ENCODE measurements at regions not wholly inside any gene's neighbourhood (a gene's known extent, or its start where the extent isn't known, plus 50 kb on each side); places are given as distances from the start of the nearest gene placed in this dataset.
A peak's percentile ranks its signal among the peaks of the same experiment; 100 is the strongest.

DNA sequence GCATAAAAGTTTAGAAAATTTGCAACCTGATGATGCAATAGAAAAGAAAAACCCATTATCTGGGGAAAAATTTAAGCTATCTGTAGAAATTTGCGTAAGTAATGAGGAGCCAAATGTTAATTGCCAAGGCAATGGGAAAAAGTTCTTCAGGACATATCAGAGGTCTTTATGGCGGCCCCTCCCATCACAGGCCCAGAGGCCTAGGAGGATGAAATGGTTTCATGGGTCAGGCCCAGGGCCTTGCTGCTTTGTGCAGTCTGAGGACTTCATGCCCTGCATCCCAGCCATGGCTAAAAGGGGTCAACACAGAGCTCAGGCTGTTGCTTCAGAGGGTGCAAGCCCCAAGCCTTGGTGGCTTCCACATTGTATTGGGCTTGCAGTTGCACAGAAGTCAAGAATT lies 582.8 kb downstream of the COL12A1 start:
- no peak overlapping the region for H3K4me2 ChIP-seq (ENCODE audit: low read length)
- no peak overlapping the region for H2AFZ ChIP-seq (ENCODE audit: low read length)
- no peaks in the 10 kb centered on the region for H3F3A ChIP-seq (ENCODE audit: low read length, unreplicated experiment)
- BruUV-seq (replicated peaks), result no TSS peak
- no peak overlapping the region for H3K9ac ChIP-seq (ENCODE audit: low read length)
- ATAC-seq (no peak), DNase-seq (no peak)
- no peaks in the 10 kb centered on the region for H3K79me2 ChIP-seq (ENCODE audit: low read length)
- no peaks in the 10 kb centered on the region for H3K4me1 ChIP-seq (ENCODE audit: insufficient read depth, low read length)
- H3K9me2 ChIP-seq (replicated peaks; ENCODE audit: low read length), result no peaks in the 10 kb centered on the region
- intact Hi-C loops (cut with micrococcal nuclease), result no loop called here
- H3K27me3 ChIP-seq (ENCODE audit: low read length), result no peaks in the 10 kb centered on the region
- no peak overlapping the region for H3K27ac ChIP-seq (ENCODE audit: low read length)
- TF ChIP-seq EZH2phosphoT487 (IDR thresholded peaks at IDR 0.05; ENCODE audit: borderline replicate concordance, low read length) (no peak), EZH2 (IDR thresholded peaks at IDR 0.05; ENCODE audit: low read length, unreplicated experiment) (no peak)
- TF ChIP-seq, protein P1, sequence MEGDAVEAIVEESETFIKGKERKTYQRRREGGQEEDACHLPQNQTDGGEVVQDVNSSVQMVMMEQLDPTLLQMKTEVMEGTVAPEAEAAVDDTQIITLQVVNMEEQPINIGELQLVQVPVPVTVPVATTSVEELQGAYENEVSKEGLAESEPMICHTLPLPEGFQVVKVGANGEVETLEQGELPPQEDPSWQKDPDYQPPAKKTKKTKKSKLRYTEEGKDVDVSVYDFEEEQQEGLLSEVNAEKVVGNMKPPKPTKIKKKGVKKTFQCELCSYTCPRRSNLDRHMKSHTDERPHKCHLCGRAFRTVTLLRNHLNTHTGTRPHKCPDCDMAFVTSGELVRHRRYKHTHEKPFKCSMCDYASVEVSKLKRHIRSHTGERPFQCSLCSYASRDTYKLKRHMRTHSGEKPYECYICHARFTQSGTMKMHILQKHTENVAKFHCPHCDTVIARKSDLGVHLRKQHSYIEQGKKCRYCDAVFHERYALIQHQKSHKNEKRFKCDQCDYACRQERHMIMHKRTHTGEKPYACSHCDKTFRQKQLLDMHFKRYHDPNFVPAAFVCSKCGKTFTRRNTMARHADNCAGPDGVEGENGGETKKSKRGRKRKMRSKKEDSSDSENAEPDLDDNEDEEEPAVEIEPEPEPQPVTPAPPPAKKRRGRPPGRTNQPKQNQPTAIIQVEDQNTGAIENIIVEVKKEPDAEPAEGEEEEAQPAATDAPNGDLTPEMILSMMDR (conservative IDR thresholded peaks at IDR 0.05; ENCODE audit: low read depth, low read length), result no peak
- H4K20me1 ChIP-seq (ENCODE audit: low read length), result no peaks in the 10 kb centered on the region
- ChIA-PET CTCF (interaction anchor here (0.6 kb wide), 1 partner anchor 29 kb away, joined by 3 read pairs; no protein-coding TSS in a partner anchor), POLR2A (ENCODE audit: unreplicated experiment) (no interaction called here)
- no peaks in the 10 kb centered on the region for H3K36me3 ChIP-seq (ENCODE audit: low read depth, low read length)
- H3K4me3 ChIP-seq (ENCODE audit: low read length), result no peak overlapping the region
- H3K9me3 ChIP-seq (ENCODE audit: low read length), result no peaks in the 10 kb centered on the region

DNA sequence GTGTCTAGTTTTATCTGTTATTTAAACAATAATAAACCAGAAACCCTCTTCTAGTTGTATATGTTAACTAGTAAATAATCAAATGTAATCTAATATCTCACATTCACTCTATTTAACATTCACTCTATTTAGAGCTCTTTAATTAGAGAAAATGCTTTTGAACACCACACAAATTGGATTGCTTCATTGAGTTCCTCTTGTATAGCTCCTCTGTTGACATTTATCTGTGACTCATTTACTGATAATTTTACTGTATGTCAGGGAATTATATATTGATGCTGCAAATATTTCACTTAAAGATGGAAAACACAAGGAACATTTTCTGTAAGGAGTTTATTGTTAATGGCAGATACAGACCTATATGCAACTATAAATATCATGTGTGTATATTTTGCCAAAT lies 594.6 kb downstream of the COL12A1 start:
- Histone ChIP-seq H3K9me3 (ENCODE audit: low read length) (no peaks in the 10 kb centered on the region), H3F3A (ENCODE audit: low read length, unreplicated experiment) (no peaks in the 10 kb centered on the region), H4K20me1 (ENCODE audit: low read length) (no peaks in the 10 kb centered on the region), H3K4me1 (ENCODE audit: insufficient read depth, low read length) (peaks cover 46% of the 10 kb centered on the region), H2AFZ (ENCODE audit: low read length) (no peak overlapping the region), H3K36me3 (ENCODE audit: low read depth, low read length) (no peaks in the 10 kb centered on the region), H3K27me3 (ENCODE audit: low read length) (no peaks in the 10 kb centered on the region), H3K4me3 (ENCODE audit: low read length) (no peak overlapping the region), H3K9me2 (replicated peaks; ENCODE audit: low read length) (no peaks in the 10 kb centered on the region), H3K27ac (ENCODE audit: low read length) (no peak overlapping the region), H3K79me2 (ENCODE audit: low read length) (no peaks in the 10 kb centered on the region), H3K9ac (ENCODE audit: low read length) (no peak overlapping the region), H3K4me2 (ENCODE audit: low read length) (no peak overlapping the region)
- DNase-seq (peak; percentile 14), ATAC-seq (no peak)
- BruUV-seq (replicated peaks), result no TSS peak
- ChIA-PET POLR2A (ENCODE audit: unreplicated experiment) (no interaction called here), CTCF (no interaction called here)
- intact Hi-C loops (cut with micrococcal nuclease), result no loop called here
- TF ChIP-seq EZH2 (IDR thresholded peaks at IDR 0.05; ENCODE audit: low read length, unreplicated experiment) (no peak), EZH2phosphoT487 (IDR thresholded peaks at IDR 0.05; ENCODE audit: borderline replicate concordance, low read length) (no peak)
- TF ChIP-seq, protein P1 (conservative IDR thresholded peaks at IDR 0.05; ENCODE audit: low read depth, low read length), result no peak

DNA sequence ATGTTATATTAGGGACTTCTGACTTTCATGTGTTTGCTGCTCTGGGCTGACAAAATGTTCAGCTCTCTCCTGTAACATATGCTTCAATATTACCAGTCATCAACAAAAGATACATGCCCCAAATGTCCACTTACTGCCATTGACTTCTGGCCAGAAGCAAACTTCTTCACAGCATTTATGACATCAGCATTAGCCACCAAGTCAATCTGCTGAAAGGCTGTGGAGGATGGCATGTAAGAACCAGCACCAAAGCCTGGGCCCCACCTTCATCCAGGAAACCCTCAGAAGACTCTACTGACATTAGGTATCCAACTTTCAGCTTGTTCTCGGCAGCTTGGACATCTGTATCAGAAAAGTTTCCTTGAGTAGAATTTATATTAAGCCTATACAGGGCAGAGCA lies 595.5 kb downstream of the COL12A1 start:
- no peaks in the 10 kb centered on the region for H4K20me1 ChIP-seq (ENCODE audit: low read length)
- no peak overlapping the region for H3K9ac ChIP-seq (ENCODE audit: low read length)
- H3K4me3 ChIP-seq (ENCODE audit: low read length), result no peak overlapping the region
- H2AFZ ChIP-seq (ENCODE audit: low read length), result no peak overlapping the region
- no peaks in the 10 kb centered on the region for H3F3A ChIP-seq (ENCODE audit: low read length, unreplicated experiment)
- ChIA-PET POLR2A (ENCODE audit: unreplicated experiment) (no interaction called here), CTCF (no interaction called here)
- peaks cover 55% of the 10 kb centered on the region for H3K4me1 ChIP-seq (ENCODE audit: insufficient read depth, low read length)
- BruUV-seq (replicated peaks), result no TSS peak
- ATAC-seq, result no peak
- intact Hi-C loops (cut with micrococcal nuclease), result no loop called here
- H3K27ac ChIP-seq (ENCODE audit: low read length), result peak overlapping the region; percentile 27
- DNase-seq, result peak; percentile 1
- no peaks in the 10 kb centered on the region for H3K9me3 ChIP-seq (ENCODE audit: low read length)
- peak overlapping the region; percentile 26 for H3K4me2 ChIP-seq (ENCODE audit: low read length)
- no peaks in the 10 kb centered on the region for H3K79me2 ChIP-seq (ENCODE audit: low read length)
- H3K27me3 ChIP-seq (ENCODE audit: low read length), result no peaks in the 10 kb centered on the region
- no peaks in the 10 kb centered on the region for H3K36me3 ChIP-seq (ENCODE audit: low read depth, low read length)
- H3K9me2 ChIP-seq (replicated peaks; ENCODE audit: low read length), result no peaks in the 10 kb centered on the region
- TF ChIP-seq EZH2 (IDR thresholded peaks at IDR 0.05; ENCODE audit: low read length, unreplicated experiment), result no peak
